ENCODE measurements at regions not wholly inside any gene's neighbourhood (a gene's known extent, or its start where the extent isn't known, plus 50 kb on each side); places are given as distances from the start of the nearest gene placed in this dataset.

- no peak for FAIRE-seq
- Histone ChIP-seq H2AFZ (ENCODE audit: low read depth, low read length) (no peak overlapping the region), H3K4me2 (ENCODE audit: insufficient read depth, low read length) (no peak overlapping the region), H3K27me3 (ENCODE audit: control insufficient read depth in 2 of 2, insufficient read depth in 2 of 2, low read length in 2 of 2) (no peaks in the 10 kb centered on the region), H3K4me3 (no peak overlapping the region), H3K9ac (ENCODE audit: insufficient read depth in 1 of 2, low read depth in 2 of 2, low read length in 2 of 2) (no peak overlapping the region), H3K36me3 (ENCODE audit: control insufficient read depth, insufficient read depth, low read length) (no peaks in the 10 kb centered on the region), H3K79me2 (ENCODE audit: control insufficient read depth, insufficient read depth, low read length) (no peaks in the 10 kb centered on the region), H3K9me3 (replicated peaks; ENCODE audit: control insufficient read depth, insufficient read depth, low read depth, low read length) (no peaks in the 10 kb centered on the region), H3K27ac (ENCODE audit: extremely low read depth, low read depth, low read length) (no peak overlapping the region), H4K20me1 (replicated peaks; ENCODE audit: control insufficient read depth, insufficient read depth, low read length) (no peaks in the 10 kb centered on the region), H3K9me1 (ENCODE audit: control insufficient read depth, insufficient read depth, low read length) (no peaks in the 10 kb centered on the region), H3K4me1 (replicated peaks in 1 of 2; ENCODE audit: control insufficient read depth in 2 of 2, insufficient read depth in 2 of 2, low read length in 2 of 2) (no peaks in the 10 kb centered on the region)
- CTCF ChIA-PET (ENCODE audit: low intra/inter-chr PET ratio), result no interaction called here
- intact Hi-C loops (cut with micrococcal nuclease) (no loop called here), in situ Hi-C loops (cut with MboI) (no loop called here)
- ATAC-seq, result no peak
- 0% methylated on average over 2 of the region's 2 CpGs for WGBS (ENCODE audit: insufficient coverage, low coverage, missing lambda C conversion rate)
- no TSS peak for BruUV-seq (replicated peaks)
- POLR2A ChIA-PET, result no interaction called here
- no peak for DNase-seq (ENCODE audit: extremely low read depth in 1 of 4, low spot score in 3 of 4)
- TF ChIP-seq VEZF1 (CRISPR knock-in tag; IDR thresholded peaks at IDR 0.05) (no peak), XRCC4 (IDR thresholded peaks at IDR 0.05; ENCODE audit: extremely low read depth, insufficient read depth, insufficient read length) (no peak), KLF1 (tag; IDR thresholded peaks at IDR 0.05) (no peak), MEIS2 (IDR thresholded peaks at IDR 0.05; ENCODE audit: partially characterized antibody) (no peak), PRPF4 (IDR thresholded peaks at IDR 0.05; ENCODE audit: insufficient read depth, low read depth, low read length, poor library complexity, severe bottlenecking) (no peak), ZNF324 (CRISPR knock-in tag; IDR thresholded peaks at IDR 0.05) (no peak), CREBBP (IDR thresholded peaks at IDR 0.05; ENCODE audit: low read depth, low read length) (no peak), HSF4 (CRISPR knock-in tag; IDR thresholded peaks at IDR 0.05; ENCODE audit: borderline replicate concordance) (no peak), TFE3 (CRISPR knock-in tag; IDR thresholded peaks at IDR 0.05) (no peak)
- TF ChIP-seq, protein P1, sequence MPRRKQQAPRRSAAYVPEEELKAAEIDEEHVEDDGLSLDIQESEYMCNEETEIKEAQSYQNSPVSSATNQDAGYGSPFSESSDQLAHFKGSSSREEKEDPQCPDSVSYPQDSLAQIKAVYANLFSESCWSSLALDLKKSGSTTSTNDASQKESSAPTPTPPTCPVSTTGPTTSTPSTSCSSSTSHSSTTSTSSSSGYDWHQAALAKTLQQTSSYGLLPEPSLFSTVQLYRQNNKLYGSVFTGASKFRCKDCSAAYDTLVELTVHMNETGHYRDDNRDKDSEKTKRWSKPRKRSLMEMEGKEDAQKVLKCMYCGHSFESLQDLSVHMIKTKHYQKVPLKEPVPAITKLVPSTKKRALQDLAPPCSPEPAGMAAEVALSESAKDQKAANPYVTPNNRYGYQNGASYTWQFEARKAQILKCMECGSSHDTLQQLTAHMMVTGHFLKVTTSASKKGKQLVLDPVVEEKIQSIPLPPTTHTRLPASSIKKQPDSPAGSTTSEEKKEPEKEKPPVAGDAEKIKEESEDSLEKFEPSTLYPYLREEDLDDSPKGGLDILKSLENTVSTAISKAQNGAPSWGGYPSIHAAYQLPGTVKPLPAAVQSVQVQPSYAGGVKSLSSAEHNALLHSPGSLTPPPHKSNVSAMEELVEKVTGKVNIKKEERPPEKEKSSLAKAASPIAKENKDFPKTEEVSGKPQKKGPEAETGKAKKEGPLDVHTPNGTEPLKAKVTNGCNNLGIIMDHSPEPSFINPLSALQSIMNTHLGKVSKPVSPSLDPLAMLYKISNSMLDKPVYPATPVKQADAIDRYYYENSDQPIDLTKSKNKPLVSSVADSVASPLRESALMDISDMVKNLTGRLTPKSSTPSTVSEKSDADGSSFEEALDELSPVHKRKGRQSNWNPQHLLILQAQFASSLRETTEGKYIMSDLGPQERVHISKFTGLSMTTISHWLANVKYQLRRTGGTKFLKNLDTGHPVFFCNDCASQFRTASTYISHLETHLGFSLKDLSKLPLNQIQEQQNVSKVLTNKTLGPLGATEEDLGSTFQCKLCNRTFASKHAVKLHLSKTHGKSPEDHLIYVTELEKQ (CRISPR knock-in tag; IDR thresholded peaks at IDR 0.05), result no peak
These were observed 266.3 kb upstream of the LINC00305 start for GRCh38 chr18:64415218-64415617.

All from K562 (cell line).